Stomach (tissue), 4 donors: ENCODE measurements at regions not wholly inside any gene's neighbourhood (a gene's known extent, or its start where the extent isn't known, plus 50 kb on each side); places are given as distances from the start of the nearest gene placed in this dataset.

ENCODE experiments used
- CTCF ChIP-seq, 7 experiments: fragments of 450-650 bp in 4 of 7; fragments of 200-600 bp in 3 of 7; sonication (generic) in 3 of 7; IDR thresholded peaks; one replicate each; pipeline ENCODE4 v1.5.1; 2016 to 2019; ENCODE audit warnings: antibody characterized with exemption in 7 of 7, control low read depth in 2 of 7, mild to moderate bottlenecking in 1 of 7
- EP300 ChIP-seq: sonication (generic); formaldehyde crosslinking; IDR thresholded peaks from one replicate; pipeline ENCODE4 v1.6.1; 2017; ENCODE audit warnings: antibody characterized with exemption
- POLR2A ChIP-seq, 4 donors: fragments of 450-650 bp; IDR thresholded peaks; one replicate each; pipeline ENCODE4 v1.6.1; 2016; ENCODE audit warnings: antibody characterized with exemption in 4 of 4, control low read depth in 2 of 4, mild to moderate bottlenecking in 1 of 4, moderate library complexity in 1 of 4

GRCh38 chrX:63958134-63958865 lies 173.3 kb upstream of the ARHGEF9 start:
- TF ChIP-seq CTCF (IDR thresholded peaks at IDR 0.05) (no peak), POLR2A (IDR thresholded peaks at IDR 0.05) (no peak), EP300 (no peak)
